HG02943 (cell line): ENCODE measurements at regions not wholly inside any gene's neighbourhood (a gene's known extent, or its start where the extent isn't known, plus 50 kb on each side); places are given as distances from the start of the nearest gene placed in this dataset.
"Not testable (repeated sequence)": the region's sequence is repeated elsewhere in the genome, so short reads cannot be mapped to it uniquely, and the experiment has no call there.

Experiments used
- ATAC-seq: cut with Tn5 transposase; IDR thresholded peaks from one replicate; pipeline ENCODE4 v1.9.1; 2021; ENCODE audit warnings: mild to moderate bottlenecking, low read depth, moderate library complexity; ENCODE audit not compliant: unreplicated experiment

GRCh38 chr3:158026236-158026635 lies 80.0 kb downstream of the SHOX2 start:
- no peak for ATAC-seq

DNA sequence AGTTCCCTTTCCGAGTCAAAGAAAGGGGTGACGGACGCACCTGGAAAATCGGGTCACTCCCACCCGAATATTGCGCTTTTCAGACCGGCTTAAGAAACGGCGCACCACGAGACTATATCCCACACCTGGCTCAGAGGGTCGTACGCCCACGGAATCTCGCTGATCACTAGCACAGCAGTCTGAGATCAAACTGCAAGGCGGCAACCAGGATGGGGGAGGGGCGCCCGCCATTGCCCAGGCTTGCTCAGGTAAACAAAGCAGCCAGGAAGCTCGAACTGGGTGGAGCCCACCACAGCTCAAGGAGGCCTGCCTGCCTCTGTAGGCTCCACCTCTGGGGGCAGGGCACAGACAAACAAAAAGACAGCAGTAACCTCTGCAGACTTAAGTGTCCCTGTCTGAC lies 86.3 kb downstream of the SHOX2 start:
- ATAC-seq, result not testable (repeated sequence)

- no peak for ATAC-seq
Observed at GRCh38 chr3:158018462-158018861, 87.8 kb downstream of the SHOX2 start.

DNA sequence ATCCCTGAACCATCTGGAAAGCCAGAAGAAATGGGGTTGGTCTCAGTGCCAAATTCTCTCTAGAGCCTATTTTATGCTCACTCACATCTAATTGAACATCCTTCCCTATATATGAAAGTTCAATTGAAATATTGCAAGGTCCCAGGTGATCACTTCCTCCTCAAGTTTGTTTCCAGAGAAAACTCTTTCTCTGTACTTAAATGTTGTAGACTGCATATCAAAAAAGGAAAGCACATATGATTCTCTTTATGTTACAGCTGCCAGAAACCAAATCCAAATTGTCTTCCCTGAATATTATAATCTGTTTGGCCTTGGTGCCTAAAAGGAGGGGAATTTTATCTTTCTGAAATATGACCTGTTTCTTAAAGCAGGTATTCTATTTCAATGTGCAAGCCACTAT lies 93.3 kb downstream of the SHOX2 start:
- ATAC-seq, result no peak

GRCh38 chr3:158005391-158006100 lies 100.7 kb downstream of the SHOX2 start:
- ATAC-seq, result no peak

GRCh38 chr3:157999246-157999645 lies 107.0 kb downstream of the SHOX2 start:
- ATAC-seq, result no peak

DNA sequence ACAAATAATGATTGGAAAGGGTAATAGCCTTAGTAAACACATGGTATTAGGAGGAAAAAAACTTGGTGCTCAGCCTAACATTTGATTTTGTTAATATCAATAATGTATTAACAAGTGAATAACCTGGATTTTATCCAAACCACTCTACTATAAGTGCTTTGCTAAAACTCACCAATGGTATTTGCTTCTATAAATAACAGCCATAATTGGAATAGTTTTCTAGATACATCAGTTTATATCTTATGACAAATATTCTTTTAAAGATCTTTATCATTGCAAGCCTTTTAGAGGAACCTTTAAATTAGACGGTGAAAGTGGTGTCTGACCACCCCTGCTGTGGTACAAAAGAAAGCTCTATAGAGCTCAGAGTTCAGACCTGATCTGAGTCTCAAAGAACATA lies 123.9 kb downstream of the SHOX2 start:
- ATAC-seq, result no peak

GRCh38 chr3:157981819-157982218 lies 124.4 kb downstream of the SHOX2 start:
- no peak for ATAC-seq

DNA sequence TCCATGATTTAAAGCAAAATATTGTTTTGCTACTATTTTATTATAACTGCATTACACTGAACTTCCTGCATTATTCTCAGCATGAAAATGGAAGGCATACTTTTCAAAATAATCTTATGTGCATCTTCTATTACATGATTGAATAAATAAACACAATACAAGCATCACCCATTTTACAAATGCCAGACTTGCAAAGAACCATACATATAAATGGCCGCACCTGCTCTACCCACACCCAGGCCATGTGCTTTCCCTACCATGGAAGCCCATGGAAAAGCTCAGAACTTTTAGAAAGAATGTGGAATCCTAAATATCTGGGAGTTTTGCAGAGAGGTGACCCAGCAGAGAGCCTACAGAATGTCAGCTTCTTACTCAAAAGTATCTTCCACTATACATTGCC lies 127.2 kb downstream of the SHOX2 start:
- no peak for ATAC-seq

- no peak for ATAC-seq
Observed at GRCh38 chr3:157961665-157962064, 144.6 kb downstream of the SHOX2 start.

DNA sequence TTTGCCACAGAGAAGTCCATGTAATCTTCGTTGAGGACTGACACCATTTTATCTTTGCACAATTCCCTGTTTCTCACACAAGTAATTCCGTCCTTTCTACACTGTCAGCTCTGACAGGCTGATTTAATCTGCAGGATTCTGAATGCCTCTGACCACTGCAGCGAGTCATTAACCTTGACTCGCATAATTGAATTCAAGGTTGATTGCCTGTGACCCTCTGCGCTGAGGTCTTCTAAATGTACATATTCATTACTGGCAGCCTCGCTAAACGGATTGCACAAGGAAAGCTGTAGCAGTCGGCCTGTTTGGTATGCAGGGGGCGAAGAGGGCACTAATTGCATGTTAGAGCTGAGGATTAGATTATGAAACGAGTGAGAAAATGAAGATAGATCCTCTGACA lies 147.8 kb downstream of the SHOX2 start:
- ATAC-seq, result no peak

GRCh38 chr3:157956850-157957249 lies 149.4 kb downstream of the SHOX2 start:
- ATAC-seq, result no peak

- ATAC-seq, result no peak
Observed at GRCh38 chr3:157956176-157956575, 150.0 kb downstream of the SHOX2 start.

DNA sequence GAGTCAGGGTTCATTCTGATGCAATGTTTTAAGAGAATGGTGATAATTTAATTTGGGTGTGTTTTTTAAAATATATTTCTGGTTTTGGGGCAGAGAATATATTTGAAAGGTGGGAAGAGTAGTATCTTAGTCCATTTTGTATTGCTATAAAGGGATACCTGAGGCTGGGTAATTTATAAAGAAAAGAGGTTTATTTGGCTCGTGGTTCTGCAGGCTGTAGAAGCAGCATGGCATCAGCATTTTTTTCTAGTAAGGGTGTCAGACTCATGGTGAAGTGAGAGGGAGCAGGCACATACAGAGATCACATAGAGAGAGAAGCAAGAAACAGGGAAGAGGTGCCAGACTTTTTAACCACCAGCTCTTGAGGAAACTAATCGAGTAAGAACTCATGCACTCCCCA lies 152.7 kb downstream of the SHOX2 start:
- no peak for ATAC-seq

DNA sequence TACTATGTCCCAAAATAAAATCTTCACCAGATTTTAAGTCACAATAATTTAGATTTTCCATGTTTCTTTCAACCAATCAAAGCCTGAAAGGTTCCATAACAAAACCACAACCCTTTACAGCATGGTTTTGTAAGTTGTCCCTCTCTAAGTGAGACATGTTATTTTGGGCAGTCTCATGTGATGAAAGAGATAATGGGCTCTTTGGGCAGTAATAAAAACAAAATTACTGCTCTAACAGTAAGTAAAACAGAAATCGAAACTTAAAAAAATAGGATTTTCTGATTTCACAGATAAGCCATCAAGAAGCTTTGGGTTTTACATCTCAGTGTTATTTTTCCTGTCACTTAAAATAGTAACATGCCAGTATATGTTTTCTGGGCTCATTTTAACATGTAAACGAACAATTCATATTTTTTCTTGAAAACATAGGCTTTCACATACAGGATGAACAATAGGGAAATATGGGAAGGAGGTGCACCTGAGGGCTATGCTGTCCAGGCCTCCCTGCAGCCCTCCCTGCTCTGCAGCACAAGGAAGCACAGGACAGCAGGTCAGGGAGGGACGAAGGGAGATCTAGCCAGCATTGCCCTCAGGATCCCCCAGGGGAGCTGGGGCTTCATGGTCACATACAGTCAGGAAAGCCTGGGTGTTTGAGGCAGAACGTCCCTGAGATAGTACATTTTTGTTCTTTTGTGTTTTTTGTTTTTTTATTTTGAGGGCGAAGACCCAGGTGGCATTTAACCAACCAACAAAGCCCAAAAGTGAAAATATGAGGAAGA lies 157.4 kb downstream of the SHOX2 start:
- no peak for ATAC-seq

DNA sequence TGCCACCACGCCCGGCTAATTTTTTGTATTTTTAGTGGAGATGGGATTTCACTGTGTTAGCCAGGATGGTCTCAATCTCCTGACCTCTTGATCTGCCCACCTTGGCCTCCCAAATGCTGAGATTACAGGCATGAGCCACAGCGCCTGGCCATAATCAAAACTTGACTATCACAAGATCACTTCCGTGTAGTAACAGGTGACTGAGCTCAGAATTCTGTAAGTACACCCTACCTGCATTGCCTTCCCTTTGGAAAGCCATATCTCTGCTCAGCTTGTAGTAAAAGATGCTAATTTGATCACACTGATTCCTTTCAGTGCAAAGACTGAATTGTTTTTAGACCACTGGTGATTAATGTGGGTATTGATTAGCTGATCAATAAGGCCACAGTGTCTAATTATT lies 167.1 kb downstream of the SHOX2 start:
- no peak for ATAC-seq

- ATAC-seq, result no peak
Observed at GRCh38 chr3:157938154-157938779, 168.0 kb downstream of the SHOX2 start.

DNA sequence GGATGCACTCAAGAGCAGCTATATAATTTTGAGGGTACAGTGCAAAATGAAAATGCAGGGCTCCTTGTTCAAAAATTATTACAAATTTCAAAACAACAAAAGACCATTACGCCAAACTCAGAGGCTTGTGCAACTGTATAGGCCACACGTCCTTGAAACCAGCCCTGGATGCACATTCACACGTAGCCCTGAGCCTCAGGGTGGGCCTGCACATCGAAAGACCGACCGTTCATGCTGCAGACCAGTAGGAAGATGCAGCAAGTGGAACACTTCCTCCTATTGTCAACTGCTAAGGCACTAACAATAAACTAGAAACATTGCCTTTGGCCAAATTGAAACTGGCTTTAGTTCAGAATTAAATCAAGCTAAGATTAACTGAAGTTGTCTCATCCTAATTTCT lies 174.7 kb downstream of the SHOX2 start:
- ATAC-seq, result no peak

DNA sequence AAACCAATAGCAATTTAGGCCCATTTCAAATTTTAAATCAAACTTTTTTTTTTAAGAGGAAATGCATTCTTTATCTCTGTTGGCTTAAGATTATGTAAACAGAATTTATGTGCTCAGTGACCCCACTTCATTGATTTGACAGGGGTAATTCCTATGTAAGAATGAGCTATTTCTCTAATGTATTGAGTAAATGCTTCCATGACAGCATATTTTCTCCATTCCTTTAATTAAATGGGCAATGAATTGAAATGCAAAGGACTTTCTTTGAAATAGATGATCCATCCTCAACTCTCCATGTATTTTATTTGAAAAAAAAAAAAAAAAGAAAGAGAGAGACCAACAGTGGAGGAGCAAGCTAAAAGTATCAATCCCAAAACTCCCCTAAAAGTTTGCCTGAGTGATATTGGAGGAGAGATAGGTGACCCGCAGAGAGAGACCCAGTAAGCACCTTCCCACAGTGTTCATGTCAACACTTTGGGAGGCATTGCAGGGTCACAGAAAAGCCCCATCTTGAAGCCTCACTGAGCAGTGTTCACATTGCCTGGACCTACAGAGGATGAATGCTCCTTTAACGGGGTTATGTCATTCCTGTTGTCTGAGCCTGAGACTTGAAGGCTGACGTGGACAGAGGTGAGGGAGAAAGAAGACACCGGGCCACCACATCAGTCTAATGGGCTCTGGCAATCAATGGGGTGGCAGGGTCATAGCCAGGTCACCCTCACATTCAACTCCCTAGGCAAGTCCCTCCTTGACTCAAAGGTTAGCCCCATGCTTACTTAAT lies 176.0 kb downstream of the SHOX2 start:
- no peak for ATAC-seq

- no peak for ATAC-seq
Observed at GRCh38 chr3:157926822-157927221, 179.4 kb downstream of the SHOX2 start.

- no peak for ATAC-seq
Observed at GRCh38 chr3:157922614-157923013, 183.6 kb downstream of the SHOX2 start.
